ENCODE measurements at regions not wholly inside any gene's neighbourhood (a gene's known extent, or its start where the extent isn't known, plus 50 kb on each side); places are given as distances from the start of the nearest gene placed in this dataset.

DNA sequence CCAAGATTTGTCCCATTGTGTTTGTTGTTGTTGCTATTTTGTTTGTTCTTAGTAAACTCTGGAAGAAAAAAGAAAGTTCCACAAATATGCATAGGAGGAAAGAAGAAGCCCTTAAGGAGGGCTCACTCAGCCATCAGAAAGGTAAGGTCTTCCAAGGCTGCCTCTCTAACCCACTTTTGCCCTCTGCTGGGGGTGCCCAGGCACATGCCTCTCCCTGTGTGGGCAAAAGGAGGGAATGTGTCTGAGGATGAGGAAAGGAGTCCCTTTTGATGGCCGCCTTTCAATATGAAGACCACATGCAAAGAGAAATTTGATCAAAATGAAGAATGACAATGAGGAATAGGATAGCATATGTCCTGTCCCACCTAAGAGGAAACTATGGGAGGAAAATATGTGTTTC lies 248.2 kb upstream of the POU3F2 start:
- H3K36me3 Mint-ChIP-seq (ENCODE audit: low read depth), result no peaks in the 10 kb centered on the region
- no peaks in the 10 kb centered on the region for H3K27me3 Mint-ChIP-seq (ENCODE audit: low read depth)
- no peaks in the 10 kb centered on the region for H3K4me1 Mint-ChIP-seq
- no peaks in the 10 kb centered on the region for H3K9me3 Mint-ChIP-seq
- H3K27ac Mint-ChIP-seq (ENCODE audit: unreplicated experiment), result no peak overlapping the region
- H3K4me3 Mint-ChIP-seq, result no peak overlapping the region
- DNase-seq (ENCODE audit: low read depth, low spot score), result no peak
- no peak for TF ChIP-seq CTCF (conservative IDR thresholded peaks at IDR 0.05)

GRCh38 chr6:98587555-98587954 lies 246.8 kb upstream of the POU3F2 start:
- Mint-ChIP-seq H3K36me3 (ENCODE audit: low read depth) (no peaks in the 10 kb centered on the region), H3K4me3 (no peak overlapping the region), H3K27ac (ENCODE audit: unreplicated experiment) (no peak overlapping the region), H3K27me3 (ENCODE audit: low read depth) (no peaks in the 10 kb centered on the region), H3K9me3 (no peaks in the 10 kb centered on the region), H3K4me1 (no peaks in the 10 kb centered on the region)
- DNase-seq (ENCODE audit: low read depth, low spot score), result no peak
- no peak for TF ChIP-seq CTCF (conservative IDR thresholded peaks at IDR 0.05)

DNA sequence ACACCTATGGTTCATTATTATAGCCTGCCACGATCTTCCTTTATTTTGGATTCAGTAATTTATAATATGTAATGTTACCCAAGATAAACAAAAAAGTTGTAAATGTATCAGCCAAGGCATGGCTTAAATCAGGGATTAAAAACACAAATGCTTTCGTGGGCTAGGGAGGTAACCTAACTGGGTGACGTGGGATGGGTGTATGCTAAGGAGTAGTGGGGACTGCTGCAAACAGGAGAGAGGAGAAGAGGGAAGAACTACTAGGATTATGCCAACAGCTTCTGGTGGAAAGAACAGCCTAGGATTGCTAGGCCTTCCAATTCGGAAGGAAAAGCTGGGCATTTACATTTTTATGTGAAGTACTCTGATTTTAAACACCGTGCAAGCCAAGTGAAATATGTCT lies 244.8 kb upstream of the POU3F2 start:
- no peak for DNase-seq (ENCODE audit: low read depth, low spot score)
- Mint-ChIP-seq H3K36me3 (ENCODE audit: low read depth) (no peaks in the 10 kb centered on the region), H3K27me3 (ENCODE audit: low read depth) (no peaks in the 10 kb centered on the region), H3K9me3 (no peaks in the 10 kb centered on the region), H3K4me3 (no peak overlapping the region), H3K4me1 (no peaks in the 10 kb centered on the region), H3K27ac (ENCODE audit: unreplicated experiment) (no peak overlapping the region)
- no peak for TF ChIP-seq CTCF (conservative IDR thresholded peaks at IDR 0.05)

DNA sequence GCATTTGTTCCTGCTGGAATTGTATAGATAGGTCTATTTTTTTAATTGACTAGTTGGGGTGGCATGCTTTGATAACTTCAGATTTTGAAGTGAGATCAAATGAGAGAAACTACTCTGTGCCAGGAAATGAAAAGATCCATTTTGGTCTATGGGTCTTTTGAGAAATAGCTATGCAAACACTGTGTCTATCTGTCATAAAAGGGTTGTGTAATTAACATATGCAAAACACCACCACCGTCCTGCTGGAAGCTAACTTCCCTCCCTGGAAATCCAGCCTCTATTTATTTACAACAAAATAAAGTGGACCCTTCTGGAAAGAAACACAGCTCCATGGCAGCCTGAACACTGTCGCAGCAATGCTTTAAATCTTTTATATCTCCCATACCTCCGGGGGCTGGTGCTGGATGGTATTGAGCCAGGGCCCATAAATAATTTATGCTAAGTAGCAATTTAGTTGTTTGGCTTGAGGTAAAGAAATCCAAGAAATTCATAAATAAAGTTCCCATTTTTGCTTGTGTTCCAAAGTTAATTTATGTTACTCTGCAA lies 244.2 kb upstream of the POU3F2 start:
- TF ChIP-seq CTCF (conservative IDR thresholded peaks at IDR 0.05), result no peak
- Mint-ChIP-seq H3K27me3 (ENCODE audit: low read depth) (no peaks in the 10 kb centered on the region), H3K4me3 (no peak overlapping the region), H3K4me1 (no peaks in the 10 kb centered on the region), H3K27ac (ENCODE audit: unreplicated experiment) (no peak overlapping the region), H3K9me3 (no peaks in the 10 kb centered on the region), H3K36me3 (ENCODE audit: low read depth) (no peaks in the 10 kb centered on the region)
- no peak for DNase-seq (ENCODE audit: low read depth, low spot score)

DNA sequence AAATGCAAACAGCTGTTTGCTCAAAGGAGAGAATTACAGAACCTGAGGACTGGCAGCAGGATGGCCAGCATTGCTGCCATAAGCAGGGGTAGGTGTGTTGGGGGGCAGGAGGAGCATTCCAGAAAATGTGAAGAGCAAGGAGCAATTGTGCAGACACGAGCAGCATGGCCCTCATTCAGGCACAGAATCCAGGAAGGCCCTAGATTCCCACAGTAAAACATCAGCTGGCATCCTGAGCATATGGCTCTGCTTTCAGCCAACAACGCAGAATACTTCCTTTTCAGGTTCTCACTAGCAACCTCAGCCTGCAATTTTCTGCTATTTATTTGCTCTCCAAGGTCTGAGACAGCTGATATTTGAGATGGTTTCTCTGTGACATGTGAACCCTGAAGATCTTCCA lies 243.4 kb upstream of the POU3F2 start:
- H3K27ac Mint-ChIP-seq (ENCODE audit: unreplicated experiment), result no peak overlapping the region
- H3K9me3 Mint-ChIP-seq, result no peaks in the 10 kb centered on the region
- H3K27me3 Mint-ChIP-seq (ENCODE audit: low read depth), result no peaks in the 10 kb centered on the region

More for the DNA sequence above, 243.4 kb upstream of the POU3F2 start:
- H3K36me3 Mint-ChIP-seq (ENCODE audit: low read depth), result no peaks in the 10 kb centered on the region
- H3K4me1 Mint-ChIP-seq, result no peaks in the 10 kb centered on the region
- no peak for TF ChIP-seq CTCF (conservative IDR thresholded peaks at IDR 0.05)
- no peak overlapping the region for H3K4me3 Mint-ChIP-seq
- DNase-seq (ENCODE audit: low read depth, low spot score), result no peak
